ENCODE measurements at regions not wholly inside any gene's neighbourhood (a gene's known extent, or its start where the extent isn't known, plus 50 kb on each side); places are given as distances from the start of the nearest gene placed in this dataset.
"Not testable (repeated sequence)": the region's sequence is repeated elsewhere in the genome, so short reads cannot be mapped to it uniquely, and the experiment has no call there.

- TF ChIP-seq POLR2A (IDR thresholded peaks at IDR 0.05) (no peak), POLR2AphosphoS5 (IDR thresholded peaks at IDR 0.05) (no peak), CTCF (IDR thresholded peaks at IDR 0.05) (no peak)
- no peaks in the 10 kb centered on the region for H3K4me1 ChIP-seq
- H3K27me3 ChIP-seq = no peaks in the 10 kb centered on the region
- no peak overlapping the region for H3K4me3 ChIP-seq
- no peak for DNase-seq (ENCODE audit: low spot score in 2 of 2)
- H3K9me3 ChIP-seq = no peaks in the 10 kb centered on the region
- no peaks in the 10 kb centered on the region for H3K36me3 ChIP-seq
- no peak overlapping the region for H3K27ac ChIP-seq
- intact Hi-C loops (cut with DNase I; ENCODE audit: low total_unique reads) = no loop called here
Observed at GRCh38 chr20:20788308-20788707, 75.9 kb upstream of the RALGAPA2 start.

- intact Hi-C loops (cut with DNase I; ENCODE audit: low total_unique reads) = no loop called here
Observed at GRCh38 chr20:20786428-20786827, 74.0 kb upstream of the RALGAPA2 start.

GRCh38 chr20:20785226-20785625 is 72.8 kb upstream of the RALGAPA2 start:
- Histone ChIP-seq H3K9me3 (no peaks in the 10 kb centered on the region), H3K36me3 (no peaks in the 10 kb centered on the region), H3K27ac (no peak overlapping the region), H3K4me3 (no peak overlapping the region), H3K27me3 (no peaks in the 10 kb centered on the region), H3K4me1 (peaks cover 0 to 4% of the 10 kb centered on the region in 2 donors)
- intact Hi-C loops (cut with DNase I; ENCODE audit: low total_unique reads) = no loop called here
- no peak for TF ChIP-seq CTCF (IDR thresholded peaks at IDR 0.05)
- no peak for TF ChIP-seq POLR2A (IDR thresholded peaks at IDR 0.05)
- no peak for TF ChIP-seq POLR2AphosphoS5 (IDR thresholded peaks at IDR 0.05)
- no peak for DNase-seq (ENCODE audit: low spot score in 2 of 2)

More at GRCh38 chr20:20786428-20786827, 74.0 kb upstream of the RALGAPA2 start:
- Histone ChIP-seq H3K4me3 (no peak overlapping the region), H3K27me3 (no peaks in the 10 kb centered on the region), H3K4me1 (peaks cover 0 to 4% of the 10 kb centered on the region in 2 donors), H3K27ac (no peak overlapping the region), H3K36me3 (no peaks in the 10 kb centered on the region), H3K9me3 (no peaks in the 10 kb centered on the region)
- no peak for DNase-seq (ENCODE audit: low spot score in 2 of 2)
- TF ChIP-seq POLR2AphosphoS5 (IDR thresholded peaks at IDR 0.05) (no peak), CTCF (IDR thresholded peaks at IDR 0.05) (no peak)

GRCh38 chr20:20784450-20784849 is 72.0 kb upstream of the RALGAPA2 start:
- H3K4me3 ChIP-seq, H3K27ac ChIP-seq, H3K9me3 ChIP-seq: not testable (repeated sequence)

GRCh38 chr20:20783450-20783849 is 71.0 kb upstream of the RALGAPA2 start:
- H3K27ac ChIP-seq = peak overlapping the region in 1 of 2 donors; percentile 3
- H3K36me3 ChIP-seq = no peaks in the 10 kb centered on the region
- no peak overlapping the region for H3K4me3 ChIP-seq
- peaks cover 4 to 5% of the 10 kb centered on the region in 2 donors for H3K4me1 ChIP-seq
- TF ChIP-seq POLR2A (IDR thresholded peaks at IDR 0.05) = no peak
- no peak for TF ChIP-seq POLR2AphosphoS5 (IDR thresholded peaks at IDR 0.05)
- no peak for TF ChIP-seq CTCF (IDR thresholded peaks at IDR 0.05)
- no peak for DNase-seq (ENCODE audit: low spot score in 2 of 2)
- no peaks in the 10 kb centered on the region for H3K9me3 ChIP-seq
- intact Hi-C loops (cut with DNase I; ENCODE audit: low total_unique reads) = loop anchor here (1.0 kb wide), 1 partner anchor 40 kb away; no protein-coding TSS in a partner anchor
- no peaks in the 10 kb centered on the region for H3K27me3 ChIP-seq

More at GRCh38 chr20:20784450-20784849, 72.0 kb upstream of the RALGAPA2 start:
- H3K4me1 ChIP-seq; H3K36me3 ChIP-seq; DNase-seq (ENCODE audit: low spot score in 2 of 2); H3K27me3 ChIP-seq; intact Hi-C loops (cut with DNase I; ENCODE audit: low total_unique reads): not testable (repeated sequence)

GRCh38 chr20:20782755-20783154 is 70.3 kb upstream of the RALGAPA2 start:
- Histone ChIP-seq H3K36me3 (no peaks in the 10 kb centered on the region), H3K27ac (no peak overlapping the region), H3K27me3 (no peaks in the 10 kb centered on the region), H3K4me1 (peaks cover 4 to 5% of the 10 kb centered on the region in 2 donors), H3K4me3 (no peak overlapping the region), H3K9me3 (no peaks in the 10 kb centered on the region)
- intact Hi-C loops (cut with DNase I; ENCODE audit: low total_unique reads) = loop anchor here (1.0 kb wide), 1 partner anchor 39 kb away; no protein-coding TSS in a partner anchor
- DNase-seq (ENCODE audit: low spot score in 2 of 2) = no peak
- no peak for TF ChIP-seq CTCF (IDR thresholded peaks at IDR 0.05)
- TF ChIP-seq POLR2A (IDR thresholded peaks at IDR 0.05) = no peak
- TF ChIP-seq POLR2AphosphoS5 (IDR thresholded peaks at IDR 0.05) = no peak

Data from breast epithelium (tissue), 4 donors.